NB4 (cell line): ENCODE measurements at regions not wholly inside any gene's neighbourhood (a gene's known extent, or its start where the extent isn't known, plus 50 kb on each side); places are given as distances from the start of the nearest gene placed in this dataset.

ENCODE experiments used
- DNase-seq: peaks from one replicate; pipeline ENCODE4 v3.0.0; 2010; ENCODE audit warnings: low read depth
- H3K4me3 ChIP-seq: one replicate; pipeline ENCODE4 v1.5.1; 2011; ENCODE audit warnings: mild to moderate bottlenecking, low read depth, low read length, moderate library complexity
- CTCF ChIP-seq: IDR thresholded peaks from one replicate; pipeline ENCODE4 v1.5.1; 2012; ENCODE audit warnings: low read depth, low read length
- MAX ChIP-seq: IDR thresholded peaks from 2 replicates; pipeline ENCODE4 v1.6.1; 2011; ENCODE audit warnings: low read depth, low read length
- MYC ChIP-seq: IDR thresholded peaks from 2 replicates; pipeline ENCODE4 v1.6.1; 2011; ENCODE audit warnings: low read depth, low read length
- POLR2A ChIP-seq: IDR thresholded peaks from 2 replicates; pipeline ENCODE4 v1.6.1; 2011; ENCODE audit warnings: mild to moderate bottlenecking; ENCODE audit not compliant: insufficient read length; ENCODE audit errors: extremely low read depth

GRCh38 chr11:133711545-133711944 lies 133.8 kb downstream of the SPATA19 start:
- no peak overlapping the region for H3K4me3 ChIP-seq
- DNase-seq = no peak
- TF ChIP-seq MYC (no peak), MAX (no peak), POLR2A (no peak), CTCF (no peak)

GRCh38 chr11:133710681-133711240 lies 134.6 kb downstream of the SPATA19 start:
- TF ChIP-seq POLR2A = no peak
- TF ChIP-seq CTCF = no peak
- TF ChIP-seq MAX = no peak
- no peak for TF ChIP-seq MYC
- H3K4me3 ChIP-seq = no peak overlapping the region
- no peak for DNase-seq

GRCh38 chr11:133710241-133710640 lies 135.1 kb downstream of the SPATA19 start:
- TF ChIP-seq CTCF (no peak), POLR2A (no peak), MAX (no peak), MYC (no peak)
- no peak for DNase-seq
- H3K4me3 ChIP-seq = no peak overlapping the region

GRCh38 chr11:133708547-133709051 lies 136.7 kb downstream of the SPATA19 start:
- DNase-seq = no peak
- TF ChIP-seq MAX (no peak), MYC (no peak), POLR2A (no peak), CTCF (no peak)
- no peak overlapping the region for H3K4me3 ChIP-seq

- DNase-seq = no peak
These were observed 138.2 kb downstream of the SPATA19 start for GRCh38 chr11:133706925-133707794.

More at GRCh38 chr11:133706925-133707794, 138.2 kb downstream of the SPATA19 start:
- TF ChIP-seq POLR2A = no peak
- no peak for TF ChIP-seq MYC
- no peak for TF ChIP-seq MAX
- TF ChIP-seq CTCF = no peak
- H3K4me3 ChIP-seq = no peak overlapping the region
